Liver (tissue), 8 donors: ENCODE measurements at regions not wholly inside any gene's neighbourhood (a gene's known extent, or its start where the extent isn't known, plus 50 kb on each side); places are given as distances from the start of the nearest gene placed in this dataset.

Experiments used
- DNase-seq: peaks from one replicate; pipeline ENCODE4 v3.0.0-alpha.2; 2017; ENCODE audit warnings: low spot score
- H3K27ac ChIP-seq, 2 donors: one replicate each; pipeline ENCODE4 v1.7.0; 2013; ENCODE audit warnings: inconsistent platforms in 2 of 2, low read length in 2 of 2, control low read depth in 1 of 2, low read depth in 1 of 2, mild to moderate bottlenecking in 1 of 2
- H3K27me3 ChIP-seq, 4 donors: one replicate each; pipeline versions ENCODE4 v1.6.1 to v1.7.0; 2013; ENCODE audit warnings: low read length in 3 of 4, inconsistent platforms in 1 of 4, mild to moderate bottlenecking in 1 of 4, moderate library complexity in 1 of 4; ENCODE audit not compliant: control insufficient read depth in 4 of 4, insufficient read depth in 4 of 4
- H3K36me3 ChIP-seq, 4 donors: one replicate each; pipeline versions ENCODE4 v1.6.1 to v1.7.0; 2013; ENCODE audit warnings: low read length in 3 of 4, mild to moderate bottlenecking in 3 of 4, low read depth in 1 of 4, moderate library complexity in 1 of 4; ENCODE audit not compliant: control insufficient read depth in 4 of 4, insufficient read depth in 3 of 4
- H3K4me1 ChIP-seq, 4 donors: one replicate each; pipeline versions ENCODE4 v1.6.1 to v1.7.0; 2013; ENCODE audit warnings: low read length in 3 of 4, mild to moderate bottlenecking in 3 of 4, moderate library complexity in 1 of 4; ENCODE audit not compliant: control insufficient read depth in 4 of 4, insufficient read depth in 4 of 4
- H3K4me3 ChIP-seq, 3 donors: one replicate each; pipeline versions ENCODE4 v1.6.1 to v1.7.0; 2013; ENCODE audit warnings: low read length in 3 of 3, control low read depth in 1 of 3, low read depth in 1 of 3, mild to moderate bottlenecking in 1 of 3
- H3K9ac ChIP-seq, 2 donors: one replicate each; pipeline ENCODE4 v1.7.0; 2013; ENCODE audit warnings: low read length in 2 of 2, mild to moderate bottlenecking in 2 of 2, moderate library complexity in 2 of 2, control low read depth in 1 of 2, low read depth in 1 of 2
- H3K9me3 ChIP-seq, 4 donors: one replicate each; pipeline versions ENCODE4 v1.6.1 to v1.7.0; 2013; ENCODE audit warnings: low read length in 3 of 4; ENCODE audit not compliant: control insufficient read depth in 4 of 4
- EGR1 ChIP-seq, 2 donors: IDR thresholded peaks; 2 replicates each; pipeline ENCODE4 v1.6.1; 2016 to 2018; ENCODE audit warnings: antibody characterized with exemption in 2 of 2, low read depth in 2 of 2
- FOXA1 ChIP-seq: IDR thresholded peaks from 2 replicates; pipeline ENCODE4 v1.6.1; 2016; ENCODE audit warnings: antibody characterized with exemption
- FOXA2 ChIP-seq: IDR thresholded peaks from 2 replicates; pipeline ENCODE4 v1.6.1; 2016; ENCODE audit warnings: antibody characterized with exemption
- GABPA ChIP-seq, 2 donors: IDR thresholded peaks in 1 of 2; conservative IDR thresholded peaks in 1 of 2; 2 replicates each; pipeline ENCODE4 v1.6.1; 2016; ENCODE audit warnings: antibody characterized with exemption in 2 of 2, mild to moderate bottlenecking in 1 of 2, moderate library complexity in 1 of 2
- HNF4A ChIP-seq, 2 donors: conservative IDR thresholded peaks; 2 replicates each; pipeline ENCODE4 v1.6.1; 2016; ENCODE audit warnings: antibody characterized with exemption in 2 of 2, mild to moderate bottlenecking in 2 of 2
- HNF4G ChIP-seq: IDR thresholded peaks from 2 replicates; pipeline ENCODE4 v1.6.1; 2016; ENCODE audit warnings: antibody characterized with exemption
- JUND ChIP-seq, 2 donors: IDR thresholded peaks; 2 replicates each; pipeline ENCODE4 v1.6.1; 2016; ENCODE audit warnings: antibody characterized with exemption in 2 of 2
- NR2F2 ChIP-seq: IDR thresholded peaks from 2 replicates; pipeline ENCODE4 v1.6.1; 2016; ENCODE audit warnings: antibody characterized with exemption
- RAD21 ChIP-seq, 2 donors: IDR thresholded peaks; 2 replicates each; pipeline ENCODE4 v1.6.1; 2016; ENCODE audit warnings: antibody characterized with exemption in 2 of 2, mild to moderate bottlenecking in 2 of 2
- RXRA ChIP-seq, 2 donors: IDR thresholded peaks; 2 replicates each; pipeline ENCODE4 v1.6.1; 2017 to 2018; ENCODE audit warnings: antibody characterized with exemption in 2 of 2, mild to moderate bottlenecking in 1 of 2
- SP1 ChIP-seq: IDR thresholded peaks from 2 replicates; pipeline ENCODE4 v1.6.1; 2018; ENCODE audit warnings: antibody characterized with exemption, mild to moderate bottlenecking
- TAF1 ChIP-seq: conservative IDR thresholded peaks from 2 replicates; pipeline ENCODE4 v1.6.1; 2016; ENCODE audit warnings: antibody characterized with exemption, mild to moderate bottlenecking
- YY1 ChIP-seq: IDR thresholded peaks from 2 replicates; pipeline ENCODE4 v1.6.1; 2016; ENCODE audit warnings: antibody characterized with exemption, mild to moderate bottlenecking
- WGBS: extraction: QIAGEN DNeasy Blood & Tissue Kit; methylation state at CpG from one replicate; pipeline ENCODE4 v1.1.7; 2013; 5-methylcytosine and 5-hydroxymethylcytosine counted together
- TF ChIP-seq, protein P1 (sequence below): fragments of 150-350 bp; IDR thresholded peaks from 2 replicates; pipeline ENCODE4 v1.5.1; 2017; ENCODE audit warnings: improper control_type of control experiment, low read depth, low read length; ENCODE audit not compliant: missing input control
- TF ChIP-seq, protein P2 (sequence below): IDR thresholded peaks from 2 replicates; pipeline ENCODE4 v1.6.1; 2016; ENCODE audit warnings: antibody characterized with exemption
- TF ChIP-seq, protein P3 (sequence below): IDR thresholded peaks from 2 replicates; pipeline ENCODE4 v1.6.1; 2016; ENCODE audit warnings: antibody characterized with exemption
- TF ChIP-seq, protein P4 (sequence below): IDR thresholded peaks from 2 replicates; pipeline ENCODE4 v1.6.1; 2016; ENCODE audit warnings: antibody characterized with exemption
- TF ChIP-seq, protein P5 (sequence below): IDR thresholded peaks from 2 replicates; pipeline ENCODE4 v1.6.1; 2016; ENCODE audit warnings: antibody characterized with exemption, mild to moderate bottlenecking
- donor health status: healthy.
- donor health status: healthy.
- donor health status: healthy.
- donor health status: healthy.
- donor health status: healthy.

DNA sequence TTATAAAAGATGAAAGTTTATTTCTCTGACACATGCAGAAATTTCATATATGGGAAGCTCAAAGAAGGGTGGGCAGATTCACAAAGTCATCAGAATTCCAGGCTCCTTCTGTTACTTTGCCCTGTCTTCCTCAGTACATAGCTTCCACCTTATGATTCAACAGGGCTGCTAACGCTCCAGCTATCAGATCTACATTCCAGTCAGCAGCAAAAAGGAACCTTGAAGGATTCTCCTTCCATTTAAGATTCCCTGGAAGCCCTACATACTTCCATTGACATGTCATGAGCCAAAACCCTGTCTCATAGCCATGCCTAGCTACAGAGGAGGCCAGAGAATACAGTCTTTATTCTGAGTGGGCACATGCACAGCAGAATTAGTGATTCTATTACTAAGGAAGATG lies 103.3 kb downstream of the NCR2 start:
- Histone ChIP-seq H3K9ac (no peak overlapping the region), H3K27ac (no peak overlapping the region), H3K36me3 (no peaks in the 10 kb centered on the region), H3K9me3 (no peaks in the 10 kb centered on the region), H3K4me3 (no peak overlapping the region), H3K27me3 (no peaks in the 10 kb centered on the region), H3K4me1 (no peaks in the 10 kb centered on the region)
- DNase-seq: no peak
- TF ChIP-seq FOXA1 (no peak), SP1 (no peak), RXRA (IDR thresholded peaks at IDR 0.05) (no peak), EGR1 (IDR thresholded peaks at IDR 0.05; ENCODE audit: low read depth in 2 of 2) (no peak), NR2F2 (no peak), TAF1 (no peak), GABPA (IDR thresholded peaks at IDR 0.05 in 1 of 2, conservative IDR thresholded peaks at IDR 0.05 in 1 of 2) (no peak), HNF4A (conservative IDR thresholded peaks at IDR 0.05) (no peak), HNF4G (no peak), RAD21 (IDR thresholded peaks at IDR 0.05) (no peak), JUND (IDR thresholded peaks at IDR 0.05) (no peak), YY1 (no peak), FOXA2 (no peak)
- TF ChIP-seq, protein P1, sequence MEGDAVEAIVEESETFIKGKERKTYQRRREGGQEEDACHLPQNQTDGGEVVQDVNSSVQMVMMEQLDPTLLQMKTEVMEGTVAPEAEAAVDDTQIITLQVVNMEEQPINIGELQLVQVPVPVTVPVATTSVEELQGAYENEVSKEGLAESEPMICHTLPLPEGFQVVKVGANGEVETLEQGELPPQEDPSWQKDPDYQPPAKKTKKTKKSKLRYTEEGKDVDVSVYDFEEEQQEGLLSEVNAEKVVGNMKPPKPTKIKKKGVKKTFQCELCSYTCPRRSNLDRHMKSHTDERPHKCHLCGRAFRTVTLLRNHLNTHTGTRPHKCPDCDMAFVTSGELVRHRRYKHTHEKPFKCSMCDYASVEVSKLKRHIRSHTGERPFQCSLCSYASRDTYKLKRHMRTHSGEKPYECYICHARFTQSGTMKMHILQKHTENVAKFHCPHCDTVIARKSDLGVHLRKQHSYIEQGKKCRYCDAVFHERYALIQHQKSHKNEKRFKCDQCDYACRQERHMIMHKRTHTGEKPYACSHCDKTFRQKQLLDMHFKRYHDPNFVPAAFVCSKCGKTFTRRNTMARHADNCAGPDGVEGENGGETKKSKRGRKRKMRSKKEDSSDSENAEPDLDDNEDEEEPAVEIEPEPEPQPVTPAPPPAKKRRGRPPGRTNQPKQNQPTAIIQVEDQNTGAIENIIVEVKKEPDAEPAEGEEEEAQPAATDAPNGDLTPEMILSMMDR: no peak
- TF ChIP-seq, protein P2, sequence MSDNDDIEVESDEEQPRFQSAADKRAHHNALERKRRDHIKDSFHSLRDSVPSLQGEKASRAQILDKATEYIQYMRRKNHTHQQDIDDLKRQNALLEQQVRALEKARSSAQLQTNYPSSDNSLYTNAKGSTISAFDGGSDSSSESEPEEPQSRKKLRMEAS: no peak
- TF ChIP-seq, protein P3, sequence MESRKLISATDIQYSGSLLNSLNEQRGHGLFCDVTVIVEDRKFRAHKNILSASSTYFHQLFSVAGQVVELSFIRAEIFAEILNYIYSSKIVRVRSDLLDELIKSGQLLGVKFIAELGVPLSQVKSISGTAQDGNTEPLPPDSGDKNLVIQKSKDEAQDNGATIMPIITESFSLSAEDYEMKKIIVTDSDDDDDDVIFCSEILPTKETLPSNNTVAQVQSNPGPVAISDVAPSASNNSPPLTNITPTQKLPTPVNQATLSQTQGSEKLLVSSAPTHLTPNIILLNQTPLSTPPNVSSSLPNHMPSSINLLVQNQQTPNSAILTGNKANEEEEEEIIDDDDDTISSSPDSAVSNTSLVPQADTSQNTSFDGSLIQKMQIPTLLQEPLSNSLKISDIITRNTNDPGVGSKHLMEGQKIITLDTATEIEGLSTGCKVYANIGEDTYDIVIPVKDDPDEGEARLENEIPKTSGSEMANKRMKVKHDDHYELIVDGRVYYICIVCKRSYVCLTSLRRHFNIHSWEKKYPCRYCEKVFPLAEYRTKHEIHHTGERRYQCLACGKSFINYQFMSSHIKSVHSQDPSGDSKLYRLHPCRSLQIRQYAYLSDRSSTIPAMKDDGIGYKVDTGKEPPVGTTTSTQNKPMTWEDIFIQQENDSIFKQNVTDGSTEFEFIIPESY: no peak
- TF ChIP-seq, protein P4, sequence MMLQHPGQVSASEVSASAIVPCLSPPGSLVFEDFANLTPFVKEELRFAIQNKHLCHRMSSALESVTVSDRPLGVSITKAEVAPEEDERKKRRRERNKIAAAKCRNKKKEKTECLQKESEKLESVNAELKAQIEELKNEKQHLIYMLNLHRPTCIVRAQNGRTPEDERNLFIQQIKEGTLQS: no peak
- TF ChIP-seq, protein P5, sequence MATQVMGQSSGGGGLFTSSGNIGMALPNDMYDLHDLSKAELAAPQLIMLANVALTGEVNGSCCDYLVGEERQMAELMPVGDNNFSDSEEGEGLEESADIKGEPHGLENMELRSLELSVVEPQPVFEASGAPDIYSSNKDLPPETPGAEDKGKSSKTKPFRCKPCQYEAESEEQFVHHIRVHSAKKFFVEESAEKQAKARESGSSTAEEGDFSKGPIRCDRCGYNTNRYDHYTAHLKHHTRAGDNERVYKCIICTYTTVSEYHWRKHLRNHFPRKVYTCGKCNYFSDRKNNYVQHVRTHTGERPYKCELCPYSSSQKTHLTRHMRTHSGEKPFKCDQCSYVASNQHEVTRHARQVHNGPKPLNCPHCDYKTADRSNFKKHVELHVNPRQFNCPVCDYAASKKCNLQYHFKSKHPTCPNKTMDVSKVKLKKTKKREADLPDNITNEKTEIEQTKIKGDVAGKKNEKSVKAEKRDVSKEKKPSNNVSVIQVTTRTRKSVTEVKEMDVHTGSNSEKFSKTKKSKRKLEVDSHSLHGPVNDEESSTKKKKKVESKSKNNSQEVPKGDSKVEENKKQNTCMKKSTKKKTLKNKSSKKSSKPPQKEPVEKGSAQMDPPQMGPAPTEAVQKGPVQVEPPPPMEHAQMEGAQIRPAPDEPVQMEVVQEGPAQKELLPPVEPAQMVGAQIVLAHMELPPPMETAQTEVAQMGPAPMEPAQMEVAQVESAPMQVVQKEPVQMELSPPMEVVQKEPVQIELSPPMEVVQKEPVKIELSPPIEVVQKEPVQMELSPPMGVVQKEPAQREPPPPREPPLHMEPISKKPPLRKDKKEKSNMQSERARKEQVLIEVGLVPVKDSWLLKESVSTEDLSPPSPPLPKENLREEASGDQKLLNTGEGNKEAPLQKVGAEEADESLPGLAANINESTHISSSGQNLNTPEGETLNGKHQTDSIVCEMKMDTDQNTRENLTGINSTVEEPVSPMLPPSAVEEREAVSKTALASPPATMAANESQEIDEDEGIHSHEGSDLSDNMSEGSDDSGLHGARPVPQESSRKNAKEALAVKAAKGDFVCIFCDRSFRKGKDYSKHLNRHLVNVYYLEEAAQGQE: no peak
- WGBS: 96% methylated on average over 1 of the region's 1 CpG
